ENCODE measurements at regions not wholly inside any gene's neighbourhood (a gene's known extent, or its start where the extent isn't known, plus 50 kb on each side); places are given as distances from the start of the nearest gene placed in this dataset.

DNA sequence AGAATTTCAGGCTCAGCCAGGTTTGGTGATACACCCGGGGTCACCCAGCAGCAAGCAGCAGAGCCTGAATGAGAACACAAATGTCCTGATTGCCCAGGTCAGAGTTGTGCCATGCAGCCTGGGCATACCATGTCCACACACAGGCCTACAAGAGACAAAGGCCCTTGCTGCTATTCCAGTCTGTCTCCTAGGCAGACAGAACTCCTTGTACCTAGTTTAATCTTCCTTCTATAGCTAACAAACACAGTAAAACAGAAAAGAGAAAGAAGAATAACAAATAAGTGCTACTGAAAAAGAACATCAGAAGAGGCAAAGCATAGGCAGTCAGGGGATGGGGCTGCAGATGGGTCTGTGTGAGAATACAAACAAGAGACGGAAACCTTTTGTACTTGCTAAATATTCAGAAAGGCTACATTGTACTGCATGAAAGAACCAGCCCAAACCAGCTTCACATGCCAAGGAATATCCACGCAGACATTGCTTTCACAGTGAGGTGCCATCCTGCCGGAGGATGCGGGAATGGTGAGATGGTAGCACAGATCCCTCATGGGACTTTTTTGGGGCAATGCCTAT, 401.7 kb downstream of the OMA1 start:
- CTCF ChIA-PET = no interaction called here
- Mint-ChIP-seq H3K27ac (no peak overlapping the region), H3K36me3 (ENCODE audit: low read depth) (no peaks in the 10 kb centered on the region), H3K4me1 (ENCODE audit: low read depth) (no peaks in the 10 kb centered on the region), H3K9me3 (peaks cover 2% of the 10 kb centered on the region), H3K4me3 (no peak overlapping the region), H3K27me3 (no peaks in the 10 kb centered on the region)
- POLR2A ChIA-PET = no interaction called here
- TF ChIP-seq, protein P1, sequence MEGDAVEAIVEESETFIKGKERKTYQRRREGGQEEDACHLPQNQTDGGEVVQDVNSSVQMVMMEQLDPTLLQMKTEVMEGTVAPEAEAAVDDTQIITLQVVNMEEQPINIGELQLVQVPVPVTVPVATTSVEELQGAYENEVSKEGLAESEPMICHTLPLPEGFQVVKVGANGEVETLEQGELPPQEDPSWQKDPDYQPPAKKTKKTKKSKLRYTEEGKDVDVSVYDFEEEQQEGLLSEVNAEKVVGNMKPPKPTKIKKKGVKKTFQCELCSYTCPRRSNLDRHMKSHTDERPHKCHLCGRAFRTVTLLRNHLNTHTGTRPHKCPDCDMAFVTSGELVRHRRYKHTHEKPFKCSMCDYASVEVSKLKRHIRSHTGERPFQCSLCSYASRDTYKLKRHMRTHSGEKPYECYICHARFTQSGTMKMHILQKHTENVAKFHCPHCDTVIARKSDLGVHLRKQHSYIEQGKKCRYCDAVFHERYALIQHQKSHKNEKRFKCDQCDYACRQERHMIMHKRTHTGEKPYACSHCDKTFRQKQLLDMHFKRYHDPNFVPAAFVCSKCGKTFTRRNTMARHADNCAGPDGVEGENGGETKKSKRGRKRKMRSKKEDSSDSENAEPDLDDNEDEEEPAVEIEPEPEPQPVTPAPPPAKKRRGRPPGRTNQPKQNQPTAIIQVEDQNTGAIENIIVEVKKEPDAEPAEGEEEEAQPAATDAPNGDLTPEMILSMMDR (IDR thresholded peaks at IDR 0.05) = no peak
- intact Hi-C loops (cut with micrococcal nuclease) = no loop called here
- DNase-seq = no peak
- no peak for ATAC-seq

GRCh38 chr1:58143972-58144697, 402.4 kb downstream of the OMA1 start:
- ATAC-seq = no peak

GRCh38 chr1:58136387-58136786, 410.1 kb downstream of the OMA1 start:
- Mint-ChIP-seq H3K27ac (no peak overlapping the region), H3K4me1 (ENCODE audit: low read depth) (no peaks in the 10 kb centered on the region), H3K4me3 (no peak overlapping the region), H3K27me3 (peaks cover 3% of the 10 kb centered on the region), H3K36me3 (ENCODE audit: low read depth) (peaks cover 1% of the 10 kb centered on the region), H3K9me3 (peaks cover 3% of the 10 kb centered on the region)
- CTCF ChIA-PET = no interaction called here
- ATAC-seq = no peak
- DNase-seq = no peak
- POLR2A ChIA-PET = no interaction called here
- TF ChIP-seq, protein P1 (IDR thresholded peaks at IDR 0.05) = no peak
- intact Hi-C loops (cut with micrococcal nuclease) = no loop called here

More at GRCh38 chr1:58143972-58144697, 402.4 kb downstream of the OMA1 start:
- Mint-ChIP-seq H3K27ac (no peak overlapping the region), H3K36me3 (ENCODE audit: low read depth) (no peaks in the 10 kb centered on the region), H3K27me3 (no peaks in the 10 kb centered on the region), H3K9me3 (peaks cover 2% of the 10 kb centered on the region), H3K4me1 (ENCODE audit: low read depth) (no peaks in the 10 kb centered on the region), H3K4me3 (no peak overlapping the region)
- intact Hi-C loops (cut with micrococcal nuclease) = no loop called here
- DNase-seq = no peak
- ChIA-PET CTCF (no interaction called here), POLR2A (no interaction called here)
- TF ChIP-seq, protein P1 (IDR thresholded peaks at IDR 0.05) = no peak

DNA sequence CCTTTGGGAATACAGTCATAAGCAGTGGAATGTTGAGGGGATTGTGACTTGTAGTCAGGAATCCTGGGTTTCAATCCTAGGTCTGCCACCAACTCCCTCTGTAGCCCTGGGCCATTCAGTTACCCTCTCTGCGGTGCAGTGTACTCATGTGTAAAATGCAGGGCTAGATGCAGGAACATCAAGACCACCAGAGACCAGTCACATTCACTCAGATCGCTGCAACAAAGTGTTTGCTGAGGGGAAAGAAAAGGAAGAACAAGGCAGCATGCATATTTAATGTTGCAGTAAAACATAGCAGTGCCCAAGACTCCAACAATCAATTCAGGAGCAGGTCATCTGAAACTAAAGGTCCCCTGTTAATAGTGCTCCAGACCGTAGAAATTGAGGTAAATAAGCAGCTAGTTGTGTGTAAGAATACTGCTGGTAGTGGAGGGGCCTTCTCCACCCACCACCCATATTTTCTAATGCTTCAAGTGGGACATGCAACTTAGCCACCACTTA, 410.7 kb downstream of the OMA1 start:
- DNase-seq (no peak), ATAC-seq (no peak)
- Mint-ChIP-seq H3K4me3 (no peak overlapping the region), H3K4me1 (ENCODE audit: low read depth) (no peaks in the 10 kb centered on the region), H3K36me3 (ENCODE audit: low read depth) (peaks cover 1% of the 10 kb centered on the region), H3K27ac (no peak overlapping the region), H3K9me3 (peaks cover 3% of the 10 kb centered on the region), H3K27me3 (peaks cover 3% of the 10 kb centered on the region)
- intact Hi-C loops (cut with micrococcal nuclease) = no loop called here
- POLR2A ChIA-PET = no interaction called here
- TF ChIP-seq, protein P1 (IDR thresholded peaks at IDR 0.05) = no peak
- CTCF ChIA-PET = no interaction called here

GRCh38 chr1:58133562-58133961, 413.0 kb downstream of the OMA1 start:
- CTCF ChIA-PET = no interaction called here
- no peak for ATAC-seq
- DNase-seq = no peak
- Mint-ChIP-seq H3K4me1 (ENCODE audit: low read depth) (no peaks in the 10 kb centered on the region), H3K9me3 (peaks cover 3% of the 10 kb centered on the region), H3K36me3 (ENCODE audit: low read depth) (peaks cover 1% of the 10 kb centered on the region), H3K4me3 (no peak overlapping the region), H3K27ac (no peak overlapping the region), H3K27me3 (peaks cover 3% of the 10 kb centered on the region)
- POLR2A ChIA-PET = no interaction called here
- TF ChIP-seq, protein P1 (IDR thresholded peaks at IDR 0.05) = no peak
- intact Hi-C loops (cut with micrococcal nuclease) = no loop called here
